HG02798 (cell line): ENCODE measurements at regions not wholly inside any gene's neighbourhood (a gene's known extent, or its start where the extent isn't known, plus 50 kb on each side); places are given as distances from the start of the nearest gene placed in this dataset.
"Not testable (repeated sequence)": the region's sequence is repeated elsewhere in the genome, so short reads cannot be mapped to it uniquely, and the experiment has no call there.

Source experiments
- ATAC-seq: cut with Tn5 transposase; IDR thresholded peaks from one replicate; pipeline ENCODE4 v1.9.1; 2021; ENCODE audit warnings: mild to moderate bottlenecking; ENCODE audit not compliant: unreplicated experiment, poor library complexity

DNA sequence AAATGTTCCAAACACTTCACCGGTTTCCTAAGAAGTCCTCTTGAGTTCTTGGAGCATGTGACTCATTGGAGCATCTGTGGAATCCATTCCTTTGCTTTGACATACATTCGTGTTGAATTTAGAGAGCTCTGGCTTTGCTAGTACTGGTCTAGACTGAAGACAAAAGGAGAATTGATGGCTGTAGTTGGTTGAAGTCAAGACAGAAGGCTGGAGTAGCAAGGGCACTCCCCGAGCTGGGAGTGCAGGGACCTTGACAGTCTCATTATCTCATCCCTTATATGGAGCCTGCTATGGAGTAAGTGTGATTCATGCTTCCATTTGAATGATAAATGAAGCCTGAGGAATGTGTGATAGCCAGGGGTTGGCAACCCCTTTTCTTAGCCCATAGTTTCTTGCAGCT, 1249.1 kb downstream of the TYW1 start:
- no peak for ATAC-seq

DNA sequence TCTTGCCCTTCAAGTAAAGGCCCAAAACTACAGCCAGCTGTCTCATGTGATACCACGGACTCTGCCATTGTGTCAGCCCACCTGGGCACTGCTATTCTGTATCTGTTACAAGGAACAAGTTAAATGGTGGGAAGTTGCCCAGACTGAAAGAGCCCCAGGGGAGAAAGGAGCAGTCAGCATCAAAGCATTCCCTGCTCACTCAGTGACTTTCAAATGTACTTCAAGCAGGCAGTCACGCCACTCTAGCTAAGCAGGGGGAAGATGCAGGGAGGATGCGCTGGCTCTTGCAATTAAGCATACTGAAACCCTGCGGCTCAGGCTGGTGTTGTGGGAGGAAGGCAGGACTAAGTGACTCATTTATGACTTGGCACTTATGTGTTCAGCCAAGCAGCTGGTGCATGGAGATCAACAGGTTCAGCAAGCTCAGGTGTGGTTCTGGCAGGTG, 1249.6 kb downstream of the TYW1 start:
- no peak for ATAC-seq

DNA sequence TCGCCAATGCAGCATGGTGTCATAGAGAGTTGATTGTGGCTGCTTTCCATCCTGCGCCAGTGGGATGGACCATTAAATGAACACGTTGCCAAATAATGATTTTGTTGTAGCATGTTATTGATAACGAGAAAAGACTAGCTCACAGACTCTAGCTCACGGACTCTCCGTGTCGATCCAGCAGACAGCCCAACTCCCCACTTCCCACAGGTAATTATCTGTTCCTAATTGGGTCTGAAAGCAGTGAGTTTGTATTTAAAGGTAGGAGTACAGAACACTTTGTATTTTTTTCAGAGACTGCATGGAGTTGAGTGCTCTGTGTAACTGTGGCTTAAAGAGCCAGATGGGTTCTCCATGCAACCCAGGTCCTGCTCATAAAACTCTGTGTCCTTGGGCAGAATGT, 1250.5 kb downstream of the TYW1 start:
- no peak for ATAC-seq

DNA sequence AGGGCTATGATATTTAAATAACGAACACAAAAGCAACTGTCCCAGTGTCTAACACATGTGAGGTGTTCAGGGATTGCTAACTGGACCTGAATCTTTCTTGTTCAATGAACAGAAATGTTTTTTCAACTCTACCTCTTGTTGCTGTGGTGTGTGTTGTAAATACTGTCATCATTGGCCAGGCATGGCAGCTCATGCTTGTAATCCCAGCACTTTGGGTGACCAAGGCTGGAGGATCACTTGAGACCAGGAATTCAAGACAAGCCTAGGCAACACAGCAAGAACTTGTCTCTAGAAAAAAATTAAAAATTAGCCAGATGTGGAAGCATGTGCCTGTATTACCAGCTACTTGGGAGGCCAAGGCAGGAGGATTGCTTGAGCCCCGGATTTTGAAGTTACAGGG, 1250.9 kb downstream of the TYW1 start:
- ATAC-seq = no peak

DNA sequence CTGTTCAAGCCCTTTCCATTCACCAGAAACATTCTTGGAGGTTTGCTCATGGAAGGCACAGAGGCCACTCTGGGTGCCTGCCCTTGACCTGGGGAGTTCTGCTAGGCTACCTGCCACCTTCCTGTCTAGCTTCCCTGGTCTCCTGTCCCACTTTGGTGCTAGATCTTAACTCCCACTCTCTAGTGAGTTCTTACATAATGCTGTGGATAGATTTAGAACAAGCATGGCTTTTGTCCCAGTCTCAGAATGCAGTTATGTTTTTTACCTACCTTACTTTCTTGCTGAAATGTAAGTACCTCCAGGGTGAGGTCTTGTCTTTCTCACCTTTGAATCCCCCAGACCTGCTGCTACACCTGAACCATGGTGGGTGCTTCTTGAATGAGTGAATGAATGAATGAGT, 1252.3 kb downstream of the TYW1 start:
- ATAC-seq = no peak

DNA sequence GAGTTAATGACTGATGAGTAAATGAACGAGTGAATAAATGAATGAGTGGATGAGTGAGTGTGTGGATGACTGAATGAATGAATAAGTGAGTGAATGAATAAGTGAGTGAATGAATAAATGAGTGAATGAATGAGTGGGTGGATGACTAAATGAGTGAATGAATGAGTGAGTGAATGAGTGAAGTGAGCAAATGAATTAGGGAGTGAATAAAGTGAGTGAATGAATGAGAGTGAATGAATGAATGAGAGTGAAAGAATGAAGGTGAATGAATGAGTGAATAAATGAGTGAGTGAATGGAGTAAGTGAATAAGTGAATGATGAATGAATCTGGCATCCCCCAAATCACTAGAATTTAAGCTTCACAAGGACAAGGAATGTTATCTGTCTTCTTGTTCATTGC, 1253.0 kb downstream of the TYW1 start:
- ATAC-seq = no peak

DNA sequence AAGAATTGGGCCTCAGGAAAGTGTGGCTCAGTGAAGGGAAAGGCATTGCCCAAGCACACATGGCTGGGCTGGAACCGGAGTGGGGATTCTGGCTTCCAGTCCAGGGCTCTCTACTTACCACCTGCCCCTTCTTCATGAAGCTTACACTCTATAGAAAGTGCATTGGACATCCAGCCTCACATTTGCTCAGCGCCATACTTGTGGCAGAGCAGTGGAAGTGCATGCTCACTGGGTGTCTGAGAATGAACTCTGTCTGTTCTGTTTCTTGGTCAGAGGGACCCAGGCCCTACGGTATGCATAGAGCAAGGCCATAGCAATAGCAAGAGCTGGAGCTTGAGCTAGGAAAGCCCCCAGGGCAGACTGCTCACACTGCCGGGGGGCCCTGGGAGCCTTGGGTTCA, 1253.5 kb downstream of the TYW1 start:
- no peak for ATAC-seq

DNA sequence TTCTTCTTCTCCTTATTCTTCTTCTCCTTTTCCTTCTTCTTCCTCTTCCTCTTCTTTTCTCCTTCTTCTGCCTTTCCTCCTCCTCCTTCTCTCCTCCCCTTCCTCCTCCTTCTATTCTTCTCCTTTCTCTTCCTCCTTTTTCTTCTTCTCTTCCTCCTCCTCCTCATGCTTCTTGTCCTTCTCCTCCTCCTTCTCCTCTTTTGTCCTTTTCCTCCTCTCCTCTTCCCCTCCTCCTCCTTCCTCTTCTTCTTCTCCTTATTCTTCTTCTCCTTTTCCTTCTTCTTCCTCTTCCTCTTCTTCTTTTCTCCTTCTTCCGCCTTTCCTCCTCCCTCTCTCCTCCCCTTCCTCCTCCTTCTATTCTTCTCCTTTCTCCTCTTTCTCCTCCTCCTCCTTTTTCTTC, 1258.2 kb downstream of the TYW1 start:
- not testable (repeated sequence) for ATAC-seq

DNA sequence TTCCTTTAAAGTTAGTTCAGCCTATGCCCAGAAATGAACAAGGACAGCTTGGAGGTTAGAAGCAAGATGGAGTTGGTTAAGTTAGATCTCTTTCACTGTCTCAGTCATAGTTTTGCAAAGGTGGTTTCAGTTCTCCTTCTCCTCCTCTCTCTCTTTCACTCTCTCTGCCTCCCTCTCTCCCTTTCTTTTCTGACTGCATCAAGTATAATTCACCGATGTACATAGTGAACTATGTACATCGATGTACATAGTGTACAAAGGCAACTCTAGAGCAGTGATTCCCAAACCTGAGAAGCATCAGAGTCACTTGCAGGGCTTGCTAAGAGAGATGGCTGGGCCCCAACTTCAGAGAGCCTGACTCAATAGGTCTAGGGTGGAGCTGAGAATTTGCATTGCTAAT, 1259.7 kb downstream of the TYW1 start:
- no peak for ATAC-seq

DNA sequence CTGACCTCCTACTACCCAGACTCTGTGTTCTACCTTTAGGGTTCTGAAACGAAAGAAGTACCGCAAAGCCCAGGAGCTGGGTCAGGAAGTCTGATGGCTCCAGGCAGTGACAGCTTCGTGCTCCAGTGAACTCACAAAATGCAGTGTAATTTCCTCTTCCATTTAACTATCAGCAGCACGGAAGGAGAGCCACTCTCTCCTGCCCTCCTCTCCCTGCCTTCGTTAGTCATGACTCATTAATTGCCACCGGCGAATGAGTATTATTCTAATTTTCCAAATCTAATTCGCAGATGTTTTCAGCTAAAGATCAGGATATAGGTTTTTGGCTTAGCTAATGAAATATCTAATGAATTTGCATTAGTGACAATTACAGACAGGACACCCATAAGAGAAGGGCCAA, 1262.0 kb downstream of the TYW1 start:
- no peak for ATAC-seq

DNA sequence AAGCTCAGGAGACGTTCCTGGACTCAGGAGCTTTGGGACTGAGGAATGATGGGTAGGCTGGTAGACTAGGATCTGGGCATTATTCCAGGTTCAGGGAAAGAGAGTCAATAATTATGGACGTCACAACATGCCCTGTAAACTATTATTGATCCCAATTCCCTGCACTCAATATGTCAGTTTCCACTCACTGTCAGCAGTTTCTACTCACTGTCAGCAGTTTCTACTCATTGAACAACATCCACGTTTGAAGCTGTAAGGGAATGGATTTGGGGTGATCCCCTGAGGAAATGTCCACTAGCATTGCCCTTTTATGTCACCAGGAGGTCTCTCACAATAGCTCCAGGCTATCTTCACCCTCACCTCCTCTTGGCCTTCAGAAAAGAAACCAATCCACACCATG, 1268.6 kb downstream of the TYW1 start:
- no peak for ATAC-seq

DNA sequence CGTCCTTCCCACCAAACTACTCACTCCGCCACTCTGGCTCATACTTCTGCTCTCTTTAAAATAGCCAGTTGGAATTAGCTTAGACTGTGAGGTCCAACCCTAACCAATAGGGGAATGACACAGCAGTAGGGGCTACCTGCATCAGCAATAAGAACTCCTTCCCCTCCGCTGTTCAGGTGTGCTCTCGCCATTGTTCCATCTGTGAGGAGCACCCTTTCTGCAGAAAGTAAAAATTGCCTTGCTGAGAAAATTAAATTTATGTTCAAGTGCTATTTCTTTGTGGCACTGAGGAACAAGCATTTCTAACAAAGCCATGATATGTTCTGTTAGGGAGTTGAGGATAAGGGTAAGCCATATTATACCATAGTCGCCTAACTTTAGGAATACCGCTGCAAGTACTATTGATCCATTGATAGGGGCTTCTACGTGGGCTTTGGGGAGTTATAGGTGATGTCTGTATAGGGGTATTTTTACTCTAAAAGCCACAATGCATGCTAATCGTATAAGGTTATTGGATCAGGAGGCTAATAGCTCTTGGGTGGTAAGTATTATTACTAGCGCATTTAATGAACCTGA, 1269.5 kb downstream of the TYW1 start:
- no peak for ATAC-seq

DNA sequence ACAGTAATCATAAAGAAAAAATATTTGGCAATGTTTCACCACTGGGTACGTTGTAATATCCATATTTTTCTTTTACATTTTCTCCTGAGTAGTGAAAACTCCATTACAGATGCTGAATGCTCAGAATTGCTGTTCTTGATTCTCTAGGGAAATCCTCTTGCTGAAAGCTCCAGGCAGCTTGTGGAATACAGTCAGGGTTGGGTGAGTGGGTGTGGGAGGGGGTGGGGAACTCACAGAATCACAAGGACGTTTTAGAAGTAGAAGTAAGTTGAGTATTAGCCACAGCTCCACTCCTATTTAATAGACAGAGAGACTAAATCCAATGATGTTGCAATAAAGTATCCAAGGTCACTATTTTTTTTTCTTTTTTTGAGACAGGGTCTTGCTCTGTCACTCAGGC, 1270.9 kb downstream of the TYW1 start:
- no peak for ATAC-seq

DNA sequence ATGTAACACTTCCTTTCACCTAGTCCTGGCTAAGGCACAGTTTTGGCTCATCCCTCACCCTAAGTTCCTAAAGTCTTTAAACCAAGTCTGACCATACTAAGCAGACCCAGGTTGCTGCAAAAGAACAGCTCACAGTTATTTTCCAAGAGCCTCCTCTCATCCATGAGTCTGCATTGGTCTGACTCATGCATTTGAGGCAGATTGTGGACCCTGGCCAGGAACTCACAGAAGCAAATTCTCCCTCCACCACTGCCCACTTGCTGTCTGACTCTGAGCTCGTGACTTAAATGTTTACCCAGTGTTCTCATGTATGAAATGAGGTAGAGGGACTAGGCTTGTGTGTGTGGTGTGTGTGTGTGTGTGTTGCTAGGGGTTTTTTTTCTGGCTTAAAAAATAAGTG, 1272.8 kb downstream of the TYW1 start:
- ATAC-seq = no peak

DNA sequence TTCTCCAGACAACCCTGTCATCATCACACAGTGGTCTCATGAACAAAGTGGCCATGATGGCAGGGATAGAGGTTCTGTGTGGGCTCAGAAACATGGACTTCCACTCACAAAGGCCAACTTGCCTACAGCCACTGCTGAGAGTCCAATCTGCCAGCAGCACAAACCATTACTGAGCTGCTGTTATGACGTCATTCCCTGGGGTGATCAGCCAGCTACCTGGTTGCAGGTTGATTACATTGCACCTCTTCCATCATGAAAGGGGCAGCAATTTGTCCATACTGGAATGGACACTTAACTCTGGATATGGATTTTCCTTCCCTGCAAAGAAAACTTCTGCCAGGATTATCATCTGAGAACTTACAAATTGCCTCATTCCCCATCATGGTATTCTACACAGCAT, 1275.9 kb downstream of the TYW1 start:
- ATAC-seq = no peak

DNA sequence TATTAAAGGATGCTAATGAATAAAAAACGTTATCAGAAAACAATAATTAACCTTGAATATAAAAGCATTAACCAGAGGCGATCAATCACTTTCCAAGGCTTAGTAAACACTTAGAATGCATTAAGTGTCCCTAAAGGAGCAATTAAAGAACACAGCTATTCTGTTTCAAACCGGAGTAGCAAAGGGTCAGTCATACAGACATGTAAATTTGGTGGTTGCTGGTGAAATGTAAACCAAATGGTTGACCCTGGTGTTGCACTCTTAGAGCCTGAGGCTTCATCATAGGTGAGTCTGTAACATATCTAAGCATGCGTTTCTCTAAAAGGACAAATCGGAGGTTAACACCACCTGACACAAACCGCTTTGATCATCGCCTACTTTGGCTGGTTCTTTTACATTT, 1280.1 kb downstream of the TYW1 start:
- ATAC-seq = no peak

DNA sequence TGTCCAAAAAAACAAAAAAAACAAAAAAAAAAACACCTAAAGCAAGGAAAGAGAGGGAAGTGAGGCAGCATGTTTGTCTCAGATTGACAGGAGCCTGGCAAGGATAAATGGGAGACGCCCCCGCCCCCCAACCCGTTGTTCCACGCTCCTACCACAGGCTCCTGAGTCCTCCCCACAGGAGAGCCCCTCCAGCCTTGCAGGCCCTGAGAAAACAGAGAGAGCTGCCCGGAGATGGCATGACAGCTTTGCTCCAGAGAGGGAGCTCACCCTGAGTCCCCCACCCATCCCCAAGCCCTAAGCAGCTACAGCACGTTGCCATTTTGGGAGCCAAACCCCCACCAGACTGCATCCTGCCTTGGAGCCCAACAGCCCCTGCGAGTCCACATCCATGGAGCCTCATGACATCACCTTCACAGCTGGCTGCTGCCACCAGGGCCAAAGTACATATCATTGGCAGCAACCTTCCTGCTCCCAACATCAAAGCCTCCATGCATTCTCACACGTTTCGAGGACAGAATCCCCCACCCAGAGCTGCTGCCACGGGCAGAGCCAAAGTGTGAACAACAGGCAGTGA, 1283.3 kb downstream of the TYW1 start:
- no peak for ATAC-seq

DNA sequence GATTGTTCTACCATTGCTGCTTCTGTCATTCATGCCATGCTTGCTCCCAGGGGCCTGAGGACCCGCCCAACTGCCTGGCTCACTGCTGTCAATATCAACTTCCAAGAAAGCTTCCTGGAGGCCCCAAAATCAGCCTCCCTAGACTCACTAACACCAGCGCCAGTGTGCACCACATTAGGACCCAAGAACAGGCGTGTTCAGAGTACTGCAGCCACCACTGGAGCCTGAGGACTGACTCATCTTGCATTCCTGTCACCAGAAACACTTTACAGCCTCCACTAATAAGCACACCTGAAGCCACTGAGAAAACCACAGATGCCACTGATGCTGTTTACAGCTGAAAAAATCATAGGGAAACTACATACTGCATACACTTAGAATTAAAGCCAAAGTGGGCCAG, 1284.3 kb downstream of the TYW1 start:
- ATAC-seq = no peak

DNA sequence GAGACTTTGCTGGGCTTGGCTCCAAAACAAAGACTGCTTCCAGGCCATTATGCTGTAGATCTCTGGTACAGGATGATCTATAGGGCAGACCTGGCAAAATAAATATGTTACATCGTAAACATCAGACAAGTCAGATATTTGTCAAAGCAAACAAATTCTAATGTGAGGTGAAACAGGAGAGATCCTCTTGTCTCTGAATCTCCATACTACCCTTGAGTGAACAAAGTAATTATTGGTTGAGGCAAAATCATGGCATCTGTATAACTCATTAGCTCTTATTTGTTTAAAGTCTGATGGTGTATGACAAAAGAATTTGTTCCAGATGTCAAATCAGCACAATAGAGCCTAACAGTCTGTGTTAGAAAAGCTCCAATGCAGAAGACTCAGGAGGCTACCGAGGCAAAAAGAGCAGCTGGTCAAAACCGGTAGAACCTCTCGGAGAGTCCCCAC, 1291.5 kb downstream of the TYW1 start:
- ATAC-seq = no peak

DNA sequence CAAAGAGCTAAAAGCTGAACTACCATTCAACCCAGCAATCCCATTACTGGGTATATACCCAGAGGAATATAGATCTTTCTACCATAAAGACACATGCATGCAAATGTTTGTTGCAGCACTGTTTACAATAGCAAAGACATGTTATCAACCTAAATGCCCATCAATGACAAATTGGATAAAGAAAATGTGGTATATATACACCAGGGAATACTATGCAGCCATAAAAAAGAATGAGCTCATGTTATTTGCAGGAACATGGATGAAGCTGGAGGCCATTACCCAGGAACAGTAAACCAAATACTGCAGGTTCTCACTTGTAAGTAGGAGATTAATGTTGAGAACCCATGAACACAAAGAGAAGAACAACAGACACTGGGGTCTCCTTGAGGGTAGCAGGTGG, 1295.1 kb downstream of the TYW1 start:
- no peak for ATAC-seq

DNA sequence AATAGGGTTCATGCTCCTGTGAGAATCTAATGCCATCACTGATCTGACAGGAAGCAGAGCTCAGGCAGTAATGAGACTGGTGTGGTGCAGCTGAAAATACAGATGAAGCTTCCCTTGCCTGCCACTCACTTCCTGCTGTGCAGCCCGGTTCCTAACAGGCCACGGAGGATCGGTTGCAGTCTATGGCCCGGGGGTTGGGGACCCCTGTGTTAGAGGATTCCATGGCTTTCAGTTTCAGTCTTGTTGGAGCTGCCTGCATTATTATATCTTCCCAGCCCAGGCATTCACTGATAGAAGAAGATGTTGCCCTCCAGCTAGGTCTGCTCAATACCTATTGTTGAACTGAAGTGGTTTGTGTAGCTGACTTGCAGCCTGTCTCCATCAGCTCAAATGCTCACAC, 1298.8 kb downstream of the TYW1 start:
- ATAC-seq = no peak

DNA sequence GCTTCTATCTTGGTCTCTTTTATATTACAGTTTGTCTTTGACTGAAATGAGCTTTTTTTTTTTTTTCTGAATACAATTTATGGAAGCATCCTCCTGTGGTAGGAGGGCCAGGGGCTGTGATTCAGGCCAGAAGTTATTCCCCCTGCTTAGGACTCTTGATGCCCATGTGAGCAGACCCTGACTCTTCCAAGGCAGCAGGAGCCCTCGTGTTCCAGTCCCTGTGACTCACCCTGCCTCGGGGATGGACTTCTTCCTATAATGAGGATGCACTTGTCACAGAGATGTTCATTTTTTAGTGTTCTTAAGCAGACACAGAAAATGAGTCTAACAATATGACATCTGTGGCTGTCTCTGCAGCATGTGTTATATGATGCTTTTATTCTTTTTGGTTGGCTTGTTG, 1293.7 kb upstream of the AUTS2 start:
- no peak for ATAC-seq

DNA sequence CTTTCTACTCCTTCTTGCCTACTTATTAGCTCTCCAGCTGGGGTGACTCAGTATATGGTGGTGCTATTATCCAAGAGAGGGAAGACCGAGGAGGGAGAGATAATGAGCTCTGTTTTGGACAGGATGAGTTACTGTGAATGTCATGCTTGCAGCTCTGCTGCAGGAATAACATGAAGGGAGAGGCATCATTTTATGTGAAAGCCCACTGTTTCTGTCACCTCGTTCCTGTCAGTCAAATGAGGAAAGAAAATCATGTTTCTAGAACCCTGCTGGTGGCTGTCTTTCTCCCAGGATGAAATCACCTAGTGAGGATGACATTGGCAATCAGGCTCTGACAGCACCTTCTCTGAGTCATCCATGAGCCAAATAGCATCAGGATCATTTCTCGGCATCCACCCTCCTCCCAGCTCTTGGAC, 1291.6 kb upstream of the AUTS2 start:
- no peak for ATAC-seq
